ENCODE measurements at regions not wholly inside any gene's neighbourhood (a gene's known extent, or its start where the extent isn't known, plus 50 kb on each side); places are given as distances from the start of the nearest gene placed in this dataset.
A peak's percentile ranks its signal among the peaks of the same experiment; 100 is the strongest.
"Not testable (repeated sequence)": the region's sequence is repeated elsewhere in the genome, so short reads cannot be mapped to it uniquely, and the experiment has no call there.

DNA sequence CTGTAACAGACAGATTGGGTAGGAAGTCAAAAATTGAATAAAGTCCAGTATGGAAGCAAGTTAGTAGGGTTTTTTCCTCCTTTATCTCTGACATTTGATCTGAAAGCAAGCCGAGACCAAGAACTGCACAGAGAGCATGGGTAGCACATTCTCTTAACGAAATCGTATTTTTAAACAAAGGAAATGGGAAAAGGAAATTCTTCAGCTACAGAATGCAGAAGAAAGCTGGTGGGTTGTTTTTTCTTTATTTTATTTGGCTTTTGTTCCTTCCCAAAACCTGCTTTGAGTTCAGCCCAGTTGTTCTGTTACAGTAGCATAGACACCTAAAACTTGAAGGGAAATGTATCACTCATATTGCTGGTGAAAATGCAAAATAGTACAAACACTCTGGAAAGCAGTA, 397.0 kb downstream of the GBE1 start:
- no peak for DNase-seq (ENCODE audit: low read depth, low spot score)

DNA sequence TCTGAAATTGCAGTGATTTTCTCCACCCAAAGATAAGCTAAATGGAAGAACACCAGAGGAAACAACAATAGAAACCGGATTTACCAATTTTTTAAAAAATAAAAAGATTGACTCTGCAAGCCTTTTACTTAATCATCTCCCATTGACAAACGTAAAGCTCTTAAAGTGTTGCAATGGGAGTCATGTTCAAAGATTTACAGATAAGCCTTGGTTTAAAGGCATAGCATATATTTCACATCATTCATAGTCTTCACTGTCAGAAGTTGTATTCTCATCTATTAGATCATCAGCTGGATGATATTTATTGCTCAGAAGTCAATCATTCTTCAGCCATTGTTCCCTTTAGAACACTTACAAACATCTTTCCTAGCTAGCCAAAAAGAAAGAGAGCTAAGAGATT, 397.6 kb downstream of the GBE1 start:
- no peak for DNase-seq (ENCODE audit: low read depth, low spot score)

DNA sequence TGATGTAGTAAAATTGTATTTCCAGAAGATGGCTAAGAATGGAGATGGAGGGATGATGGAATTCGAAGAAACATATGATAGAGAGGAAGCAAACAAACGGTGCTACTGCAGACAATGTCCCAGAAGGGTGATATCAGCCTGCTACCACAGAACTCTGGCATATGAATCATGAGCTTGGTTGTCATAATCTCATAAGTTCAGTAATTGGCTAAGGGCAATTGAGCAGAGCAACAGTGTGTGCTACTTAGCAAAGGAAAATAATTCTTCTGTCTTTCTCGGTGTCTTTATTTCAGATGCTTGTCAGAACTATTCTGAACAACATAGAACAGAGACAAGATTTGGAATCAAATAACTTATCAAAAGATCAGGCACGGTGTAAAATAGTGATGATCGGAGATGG, 407.3 kb downstream of the GBE1 start:
- DNase-seq (ENCODE audit: low read depth, low spot score), result no peak

DNA sequence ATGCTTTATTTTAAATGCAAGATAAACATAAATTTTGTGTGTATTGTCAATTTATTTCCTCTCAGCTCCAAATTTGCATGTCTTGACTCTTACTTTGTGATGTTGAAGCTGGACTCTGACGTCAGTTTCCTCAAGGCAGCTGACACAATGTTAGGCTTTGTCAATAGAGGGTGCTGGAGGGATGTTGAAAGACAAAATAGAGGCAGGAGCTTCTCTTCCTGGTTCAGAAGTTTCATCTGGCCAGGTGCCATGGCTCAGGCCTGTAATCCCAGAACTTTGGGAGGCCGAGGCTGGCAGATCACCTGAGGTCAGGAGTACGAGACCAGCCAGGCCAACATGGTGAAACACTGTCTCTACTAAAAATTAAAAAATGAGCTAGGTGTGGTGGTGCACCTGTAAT, 408.6 kb downstream of the GBE1 start:
- no peak for DNase-seq (ENCODE audit: low read depth, low spot score)

DNA sequence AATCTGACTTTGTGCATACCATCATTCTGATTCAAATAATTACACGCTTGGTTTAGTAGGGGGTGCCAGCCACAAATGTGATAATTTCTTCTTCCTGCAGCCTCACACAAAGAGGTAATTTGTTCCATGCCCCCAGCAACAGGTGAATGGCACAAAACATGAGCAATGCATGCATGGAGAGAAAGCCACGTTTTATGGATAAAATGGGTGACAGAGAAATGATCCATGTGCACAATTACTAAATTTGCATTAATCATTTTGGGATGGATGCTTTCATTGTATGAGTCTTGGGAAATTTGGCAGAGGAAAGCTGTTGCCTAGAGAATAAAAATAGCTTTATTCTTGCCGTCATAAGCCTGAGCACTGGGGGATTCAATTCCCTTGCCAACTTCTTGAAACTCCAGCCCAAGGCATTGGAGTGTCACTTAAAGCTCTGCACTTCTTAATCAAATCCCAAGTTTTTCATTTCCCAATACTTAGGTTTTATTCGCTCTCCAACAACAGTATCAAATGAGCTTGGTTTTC, 411.6 kb downstream of the GBE1 start:
- DNase-seq (ENCODE audit: low read depth, low spot score), result no peak

DNA sequence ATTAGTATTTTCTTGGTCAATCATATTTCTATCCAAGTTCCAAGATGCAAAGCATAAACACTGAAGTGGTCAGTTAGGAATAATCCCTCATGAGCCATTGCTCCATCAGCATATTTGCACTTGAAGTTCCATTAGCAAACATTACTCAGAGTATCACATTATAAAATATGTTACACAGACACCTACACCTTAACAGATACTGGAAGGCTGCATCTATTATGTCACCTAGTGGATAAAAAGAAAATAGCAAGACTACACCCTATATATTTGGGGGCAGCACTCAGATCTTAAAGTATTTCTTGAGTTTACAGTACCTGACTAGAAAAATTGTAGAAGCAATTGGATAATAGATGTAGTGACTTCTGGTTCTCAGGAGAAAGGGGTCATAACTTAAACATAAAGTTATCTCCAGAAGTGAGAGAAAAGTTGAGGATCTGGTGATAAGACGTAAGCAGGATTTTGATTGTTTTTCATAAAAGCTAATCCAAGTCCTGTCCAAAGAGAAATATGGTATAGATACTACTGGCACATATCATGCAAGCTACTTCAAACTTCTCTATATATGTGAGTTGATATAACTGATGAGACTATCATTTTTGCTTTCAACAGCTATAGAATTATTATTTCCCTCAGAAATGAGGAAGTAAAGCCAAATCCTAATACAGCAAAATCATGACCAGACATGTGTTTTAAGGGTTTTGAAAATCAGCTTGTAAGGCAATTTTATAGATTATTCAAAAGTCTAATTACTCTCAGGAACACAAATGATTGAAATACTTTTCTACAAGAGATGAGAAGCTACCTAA, 422.2 kb downstream of the GBE1 start:
- no peak for DNase-seq (ENCODE audit: low read depth, low spot score)

DNA sequence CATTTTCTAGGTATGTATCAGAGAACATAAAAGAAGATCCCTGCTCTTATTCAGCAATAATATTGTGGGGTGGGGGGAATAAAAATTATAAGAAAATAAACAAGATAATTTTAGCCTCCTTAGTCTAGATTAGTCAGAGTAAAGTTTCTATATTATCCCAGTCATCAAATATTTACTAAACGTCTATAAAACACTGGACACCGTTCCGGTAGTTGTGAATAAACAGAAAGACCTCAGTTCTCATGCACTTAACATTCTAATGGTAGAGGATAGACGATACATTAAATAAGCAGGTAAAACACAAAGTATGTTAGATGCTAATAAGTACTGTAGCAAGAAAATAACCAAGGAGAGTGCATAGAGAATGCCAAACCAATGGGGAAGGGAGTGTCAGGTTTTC, 425.0 kb downstream of the GBE1 start:
- no peak for DNase-seq (ENCODE audit: low read depth, low spot score)

DNA sequence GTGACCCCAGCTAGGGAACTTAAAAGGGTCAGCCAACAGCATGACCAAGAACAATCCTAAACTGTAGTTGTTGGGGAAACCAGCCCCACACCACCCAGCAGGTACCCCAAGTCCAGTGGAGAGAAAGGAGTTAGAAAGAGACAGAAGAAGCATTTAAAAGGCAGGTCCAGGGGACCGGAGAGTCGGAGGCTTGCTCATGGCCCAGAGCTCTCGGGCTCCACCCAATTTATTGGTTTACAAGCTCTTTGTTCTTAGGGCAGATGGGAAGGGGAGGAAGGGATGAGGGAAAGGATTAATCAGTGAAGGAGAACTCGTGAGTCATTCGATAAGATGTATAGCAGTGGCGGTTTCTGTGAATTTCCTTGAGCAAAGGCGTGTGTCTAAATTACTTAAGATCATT, 431.6 kb downstream of the GBE1 start:
- DNase-seq (ENCODE audit: low read depth, low spot score), result not testable (repeated sequence)

DNA sequence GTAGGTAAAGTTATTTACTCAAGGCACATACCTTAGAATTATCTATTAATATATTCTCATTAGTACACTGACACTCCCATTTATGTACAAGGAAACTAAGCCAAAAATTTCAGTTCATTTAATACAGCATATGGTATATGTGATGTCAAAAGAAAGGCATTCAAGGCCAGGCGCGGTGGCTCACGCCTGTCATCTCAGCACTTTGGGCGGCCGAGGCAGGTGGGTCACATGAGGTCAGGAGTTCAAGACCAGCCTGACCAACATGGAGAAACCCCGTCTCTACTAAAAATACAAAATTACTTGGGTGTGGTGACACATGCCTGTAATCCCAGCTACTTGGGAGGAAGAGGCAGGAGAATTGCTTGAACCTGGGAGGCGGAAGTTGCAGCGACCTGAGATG, 435.2 kb downstream of the GBE1 start:
- no peak for DNase-seq (ENCODE audit: low read depth, low spot score)

DNA sequence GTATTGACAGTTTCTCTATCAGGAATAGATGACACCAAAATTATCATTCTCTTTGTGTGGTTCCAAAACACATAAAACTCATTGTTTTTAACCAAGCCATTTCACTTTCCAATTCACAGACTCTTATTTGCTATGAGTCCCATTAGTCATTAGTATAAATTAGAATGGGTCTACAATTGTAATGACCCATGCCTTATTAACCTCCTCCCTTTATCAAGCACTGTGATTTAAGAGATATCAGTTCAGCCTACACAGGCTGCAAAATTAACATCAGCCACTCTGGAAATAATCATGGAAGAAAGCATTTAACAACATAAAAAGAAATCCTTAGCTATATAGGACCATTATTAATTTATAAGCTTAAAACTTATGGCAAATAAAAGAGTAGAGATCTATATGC, 440.6 kb downstream of the GBE1 start:
- no peak for DNase-seq (ENCODE audit: low read depth, low spot score)

DNA sequence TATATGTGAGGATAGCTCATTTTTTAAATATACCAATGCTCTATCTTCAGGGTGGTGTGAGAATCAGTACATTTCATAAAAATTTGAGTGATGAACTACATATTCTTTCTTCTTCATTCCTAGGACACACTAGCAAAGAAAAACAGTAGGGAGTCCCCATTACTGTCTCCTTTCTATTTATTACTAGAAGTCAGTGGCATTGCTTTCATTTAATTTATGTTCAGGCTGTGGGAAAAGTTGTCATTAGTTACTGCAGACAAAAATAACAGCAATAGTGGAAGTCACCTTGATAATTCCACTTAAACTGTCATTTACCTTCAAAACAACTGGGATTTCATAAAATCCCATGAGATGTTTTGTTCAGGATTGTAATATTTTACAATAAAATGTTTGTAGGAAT, 446.4 kb downstream of the GBE1 start:
- no peak for DNase-seq (ENCODE audit: low read depth, low spot score)

DNA sequence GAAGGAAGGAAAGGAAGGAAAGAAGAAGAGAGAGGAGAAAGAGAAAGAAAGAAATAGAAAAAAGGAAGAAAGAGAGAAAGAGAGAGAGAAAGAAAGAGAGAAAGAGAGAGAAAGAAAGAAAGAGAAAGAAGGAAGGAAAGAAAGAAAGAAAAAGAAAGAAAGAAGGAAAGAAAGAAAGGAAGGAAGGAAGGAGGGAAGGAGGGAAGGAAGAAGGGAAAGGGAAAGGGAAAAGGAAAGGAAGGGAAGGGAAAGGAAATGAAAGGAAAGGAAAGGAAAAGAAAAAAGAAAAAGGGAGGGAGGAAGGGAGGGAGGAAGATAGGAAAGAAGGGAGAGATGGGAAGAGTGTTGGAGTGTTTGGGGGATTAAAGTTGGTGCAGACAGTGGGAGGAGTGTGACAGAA, 450.1 kb downstream of the GBE1 start:
- DNase-seq (ENCODE audit: low read depth, low spot score), result no peak

DNA sequence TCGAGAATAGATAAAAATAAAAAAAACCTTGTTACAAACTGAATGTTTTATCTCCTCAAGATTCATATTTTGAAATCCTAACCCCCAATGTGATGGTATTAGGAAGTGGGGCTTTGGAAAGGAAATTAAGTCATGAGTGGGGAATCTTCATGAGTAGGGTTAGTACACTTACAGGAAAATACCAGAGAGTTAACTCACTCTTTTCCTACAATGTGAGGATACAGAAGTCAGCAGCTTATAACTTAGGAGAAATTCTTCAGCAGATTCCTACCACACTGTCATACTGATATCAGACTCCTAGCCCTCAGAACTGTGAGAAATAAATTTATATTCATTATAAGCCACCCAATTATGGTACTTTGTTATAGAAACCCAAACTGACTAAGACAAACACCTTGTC, 453.1 kb downstream of the GBE1 start:
- no peak for DNase-seq (ENCODE audit: low read depth, low spot score)

DNA sequence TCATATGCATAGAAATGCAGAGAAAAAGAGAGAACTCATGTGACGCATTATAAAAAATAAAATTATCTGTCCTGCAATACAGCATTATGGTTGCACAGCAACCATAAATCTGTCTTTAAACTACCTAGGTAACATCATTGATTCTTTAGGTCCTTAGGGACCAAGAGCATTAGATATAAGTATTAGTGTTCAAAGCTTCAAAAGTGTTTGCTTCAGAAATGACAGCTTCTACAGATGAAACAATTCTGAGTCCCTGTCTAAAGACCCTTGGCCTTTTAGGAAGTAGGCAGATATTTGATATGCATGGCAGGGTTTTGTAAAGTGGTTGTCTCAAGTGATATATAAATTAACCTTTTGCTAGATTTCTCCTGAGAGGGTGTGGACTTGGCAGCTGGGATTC, 454.2 kb downstream of the GBE1 start:
- DNase-seq (ENCODE audit: low read depth, low spot score), result no peak

DNA sequence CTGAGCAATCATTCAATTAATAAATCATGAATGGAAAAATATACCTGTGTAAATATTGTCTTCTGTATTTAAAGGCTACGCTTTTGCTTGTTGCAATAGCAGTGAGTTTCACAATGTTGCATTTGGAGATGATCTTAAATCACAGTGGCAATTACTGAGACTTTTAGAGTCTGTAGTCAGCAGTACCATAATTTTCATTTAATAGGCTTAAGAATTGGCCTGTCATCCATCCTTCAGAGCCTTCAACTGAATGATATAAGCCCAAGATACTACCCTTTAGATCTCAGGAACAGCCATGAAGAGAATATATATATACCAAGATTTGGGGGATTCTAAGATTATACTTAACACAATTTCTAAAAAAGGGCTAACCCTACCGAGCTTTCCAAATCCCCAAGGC, 458.1 kb downstream of the GBE1 start:
- no peak for DNase-seq (ENCODE audit: low read depth, low spot score)

DNA sequence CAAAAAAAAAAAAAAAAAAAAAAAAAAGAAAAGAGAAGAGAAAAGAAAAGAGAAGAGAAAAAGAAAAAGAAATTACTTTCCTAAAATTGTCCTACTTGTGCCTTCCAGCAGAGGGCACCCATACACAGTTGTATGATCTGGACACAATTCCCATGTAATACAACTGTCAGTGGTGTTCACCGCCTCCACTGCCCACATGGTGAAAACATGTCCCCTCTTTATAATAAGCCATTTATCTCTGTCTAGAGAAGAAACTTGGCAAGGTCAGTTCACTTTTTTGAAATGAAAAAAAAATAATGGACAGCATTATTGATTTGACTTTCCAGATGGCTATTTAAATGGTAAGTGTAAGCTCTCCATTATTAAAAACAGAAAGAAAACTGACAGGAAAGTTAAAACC, 459.4 kb downstream of the GBE1 start:
- DNase-seq (ENCODE audit: low read depth, low spot score), result peak; percentile 24

DNA sequence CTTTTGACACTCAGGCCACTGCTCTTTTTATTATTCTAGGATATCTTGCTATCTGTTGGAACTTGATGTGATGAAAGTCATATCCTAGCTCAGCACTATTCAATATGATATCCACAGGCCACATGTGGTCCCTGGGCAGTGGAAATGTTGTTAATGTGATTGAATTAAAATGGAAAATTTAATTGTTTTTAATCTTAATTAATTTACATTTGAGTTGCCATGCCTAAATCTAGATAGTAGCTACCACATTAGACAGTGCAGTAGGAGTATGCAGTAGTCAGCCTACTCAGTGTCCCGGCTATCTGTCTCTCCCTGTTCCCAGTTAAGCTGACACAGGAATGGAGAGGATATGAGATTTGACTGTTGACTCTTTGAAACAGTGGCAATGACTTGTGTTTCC, 460.2 kb downstream of the GBE1 start:
- no peak for DNase-seq (ENCODE audit: low read depth, low spot score)

DNA sequence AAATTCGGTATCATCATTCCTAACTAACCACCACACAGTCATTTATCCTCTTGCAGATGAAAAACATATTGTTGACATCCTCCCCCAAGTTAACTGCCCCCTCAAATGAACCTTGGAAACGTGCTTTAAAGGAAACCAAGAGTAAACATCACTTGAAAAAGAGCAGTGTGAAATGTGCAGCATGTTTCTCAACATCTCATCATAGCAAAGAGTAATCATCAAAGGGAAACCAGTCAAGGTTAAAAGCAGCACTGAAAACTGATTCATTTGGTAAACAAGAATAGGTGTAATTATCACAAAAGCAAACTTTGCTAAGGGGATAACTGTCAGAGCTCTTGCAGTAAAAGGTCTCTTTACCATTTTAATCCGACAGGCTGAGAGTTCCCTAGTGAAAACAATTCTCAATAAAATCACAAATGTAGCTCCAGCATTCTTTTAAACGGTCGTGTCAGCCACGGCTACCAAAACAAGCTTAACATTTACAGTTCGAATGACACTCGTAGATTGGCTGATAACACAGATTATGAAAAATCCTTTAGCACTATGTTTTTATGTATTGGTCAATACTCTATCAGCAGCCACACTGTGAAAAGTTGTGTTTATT, 461.0 kb downstream of the GBE1 start:
- DNase-seq (ENCODE audit: low read depth, low spot score), result no peak

DNA sequence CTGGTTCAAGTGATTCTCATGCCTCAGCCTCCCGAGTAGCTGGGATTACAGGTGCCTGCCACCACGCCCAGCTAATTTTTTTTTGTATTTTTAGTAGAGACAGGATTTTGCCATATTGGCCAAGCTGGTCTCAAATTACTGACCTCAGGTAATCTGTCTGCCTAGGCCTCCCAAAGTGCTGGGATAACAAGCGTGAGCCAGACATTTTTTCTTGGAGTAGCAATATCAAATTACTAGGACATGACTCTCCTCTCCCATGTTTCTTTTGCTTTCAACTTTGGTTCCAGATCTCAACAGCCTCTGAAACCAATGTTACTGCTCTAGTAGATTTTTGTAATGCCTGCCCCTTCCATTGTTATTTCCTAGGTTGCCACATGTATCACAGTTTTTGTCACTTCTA, 462.0 kb downstream of the GBE1 start:
- DNase-seq (ENCODE audit: low read depth, low spot score), result no peak

DNA sequence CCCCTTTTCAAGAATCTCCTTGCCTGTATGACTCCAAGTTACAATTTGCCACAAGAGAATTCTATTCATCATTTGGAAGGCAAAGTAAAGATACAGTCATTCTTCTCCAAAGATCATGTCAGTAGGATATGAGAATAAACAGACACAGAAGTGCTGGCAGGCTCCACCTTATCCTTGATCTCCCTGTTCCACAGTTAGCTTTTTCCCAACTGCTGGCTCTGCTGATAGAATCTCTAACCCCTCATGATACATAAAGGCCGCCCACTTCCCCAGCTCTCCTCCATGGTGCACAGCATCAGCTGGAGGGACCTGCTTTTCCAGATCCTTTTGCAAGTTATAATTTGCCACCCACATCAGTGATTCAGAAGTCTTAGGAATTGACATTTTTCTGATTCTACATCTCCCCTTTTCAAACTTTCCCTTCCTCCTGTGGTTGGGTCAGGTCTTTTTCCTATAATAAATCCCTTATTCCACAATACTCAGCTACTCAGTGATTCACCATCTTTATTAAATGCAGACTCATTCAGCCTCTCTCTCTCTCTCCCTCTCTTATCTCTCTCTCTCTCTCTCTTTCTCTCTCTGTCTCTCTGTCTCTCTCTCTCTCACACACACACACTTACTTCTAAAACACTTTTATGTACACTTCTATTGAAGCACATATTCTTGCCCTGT, 465.4 kb downstream of the GBE1 start:
- DNase-seq (ENCODE audit: low read depth, low spot score), result no peak

DNA sequence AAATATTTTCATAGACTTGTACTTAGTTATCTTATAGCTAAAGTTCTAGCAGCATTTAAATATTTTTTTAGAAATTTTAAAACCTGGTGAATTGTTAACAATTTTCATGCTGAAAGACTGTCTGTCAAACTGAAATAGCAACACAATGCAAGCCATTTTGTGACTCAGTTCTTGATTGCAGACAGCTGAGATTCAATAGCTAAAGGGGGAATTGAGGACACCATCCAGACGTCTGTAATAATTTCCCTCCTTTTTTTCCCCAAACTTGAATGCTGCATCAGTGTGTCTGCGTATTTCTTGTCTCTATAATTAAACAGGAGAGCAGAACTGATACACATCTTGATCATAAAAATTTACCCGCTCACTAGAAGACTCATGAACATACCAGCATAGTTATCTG, 468.3 kb downstream of the GBE1 start:
- DNase-seq (ENCODE audit: low read depth, low spot score), result no peak

DNA sequence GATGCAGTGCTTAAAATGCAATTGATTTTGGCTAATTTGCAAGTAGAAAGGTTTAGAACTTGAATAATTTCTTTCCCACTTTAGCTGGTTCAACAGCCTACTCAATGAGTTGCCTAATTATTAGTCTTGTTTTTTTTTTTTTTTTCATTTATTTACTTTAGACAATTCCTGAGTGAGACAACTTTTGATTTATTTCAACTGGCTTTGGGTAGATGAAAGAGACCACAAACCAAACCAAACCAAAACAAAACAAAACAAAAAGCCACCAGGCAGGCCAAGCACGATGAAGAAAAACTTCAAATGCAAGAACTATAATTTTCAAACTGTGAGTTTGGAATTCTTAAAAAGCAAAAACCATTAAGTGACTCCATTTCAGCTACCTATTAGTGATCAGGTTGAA, 469.9 kb downstream of the GBE1 start:
- no peak for DNase-seq (ENCODE audit: low read depth, low spot score)

DNA sequence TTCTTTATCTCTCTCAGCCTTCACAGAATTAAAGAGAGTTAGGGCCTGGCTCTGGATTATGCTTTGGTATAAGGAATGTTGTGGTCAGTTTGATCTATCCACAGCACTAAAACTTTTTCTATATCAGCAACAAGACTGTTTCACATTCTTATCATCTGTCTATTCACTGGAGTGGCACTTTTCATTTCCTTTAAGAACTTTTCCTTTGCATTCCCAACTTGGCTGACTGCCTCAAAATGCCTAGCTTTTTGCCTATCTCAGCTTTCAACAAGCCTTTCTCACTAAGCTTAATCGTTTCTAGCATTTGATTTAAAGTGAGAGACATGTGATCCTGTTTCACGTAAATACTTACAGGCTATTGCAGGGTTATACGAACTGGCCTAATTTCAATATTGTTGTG, 471.8 kb downstream of the GBE1 start:
- DNase-seq (ENCODE audit: low read depth, low spot score), result no peak
